D721Med (cell line): ENCODE measurements at regions not wholly inside any gene's neighbourhood (a gene's known extent, or its start where the extent isn't known, plus 50 kb on each side); places are given as distances from the start of the nearest gene placed in this dataset.

Experiments
- DNase-seq: peaks from one replicate; pipeline ENCODE4 v3.0.0; 2011; ENCODE audit warnings: low spot score; ENCODE audit not compliant: insufficient read length
- FAIRE-seq: peaks from 2 replicates; lab custom pipeline; 2011; peaks lifted over from hg19 to GRCh38; lab: Jason Lieb, UNC
- TF ChIP-seq, protein P1 (sequence below): IDR thresholded peaks from 2 replicates; pipeline ENCODE4 v1.5.1; 2012; ENCODE audit warnings: mild to moderate bottlenecking, control low read depth; ENCODE audit not compliant: insufficient read depth; ENCODE audit errors: missing control alignments

DNA sequence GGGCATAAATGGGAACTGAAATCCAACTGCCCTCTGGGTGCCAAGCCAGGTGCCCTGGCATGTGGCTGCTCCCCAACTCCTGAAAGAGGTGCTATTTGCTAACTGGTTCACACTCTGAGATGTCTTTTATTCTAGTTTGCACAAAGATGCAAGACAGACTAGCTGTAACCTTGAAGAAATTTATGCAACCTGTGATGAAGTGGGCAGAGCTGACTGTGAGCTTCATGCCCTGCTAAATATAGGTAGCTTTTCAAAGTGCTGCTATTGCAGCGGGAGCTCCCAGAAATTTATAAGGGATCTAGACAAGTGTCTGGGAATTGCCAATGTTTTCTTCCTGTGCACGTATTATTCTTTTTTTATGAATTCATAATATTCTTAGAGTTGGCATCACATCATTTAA lies 517.5 kb downstream of the RNF144B start:
- FAIRE-seq (no peak), DNase-seq (no peak)
- TF ChIP-seq, protein P1, sequence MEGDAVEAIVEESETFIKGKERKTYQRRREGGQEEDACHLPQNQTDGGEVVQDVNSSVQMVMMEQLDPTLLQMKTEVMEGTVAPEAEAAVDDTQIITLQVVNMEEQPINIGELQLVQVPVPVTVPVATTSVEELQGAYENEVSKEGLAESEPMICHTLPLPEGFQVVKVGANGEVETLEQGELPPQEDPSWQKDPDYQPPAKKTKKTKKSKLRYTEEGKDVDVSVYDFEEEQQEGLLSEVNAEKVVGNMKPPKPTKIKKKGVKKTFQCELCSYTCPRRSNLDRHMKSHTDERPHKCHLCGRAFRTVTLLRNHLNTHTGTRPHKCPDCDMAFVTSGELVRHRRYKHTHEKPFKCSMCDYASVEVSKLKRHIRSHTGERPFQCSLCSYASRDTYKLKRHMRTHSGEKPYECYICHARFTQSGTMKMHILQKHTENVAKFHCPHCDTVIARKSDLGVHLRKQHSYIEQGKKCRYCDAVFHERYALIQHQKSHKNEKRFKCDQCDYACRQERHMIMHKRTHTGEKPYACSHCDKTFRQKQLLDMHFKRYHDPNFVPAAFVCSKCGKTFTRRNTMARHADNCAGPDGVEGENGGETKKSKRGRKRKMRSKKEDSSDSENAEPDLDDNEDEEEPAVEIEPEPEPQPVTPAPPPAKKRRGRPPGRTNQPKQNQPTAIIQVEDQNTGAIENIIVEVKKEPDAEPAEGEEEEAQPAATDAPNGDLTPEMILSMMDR, result no peak

DNA sequence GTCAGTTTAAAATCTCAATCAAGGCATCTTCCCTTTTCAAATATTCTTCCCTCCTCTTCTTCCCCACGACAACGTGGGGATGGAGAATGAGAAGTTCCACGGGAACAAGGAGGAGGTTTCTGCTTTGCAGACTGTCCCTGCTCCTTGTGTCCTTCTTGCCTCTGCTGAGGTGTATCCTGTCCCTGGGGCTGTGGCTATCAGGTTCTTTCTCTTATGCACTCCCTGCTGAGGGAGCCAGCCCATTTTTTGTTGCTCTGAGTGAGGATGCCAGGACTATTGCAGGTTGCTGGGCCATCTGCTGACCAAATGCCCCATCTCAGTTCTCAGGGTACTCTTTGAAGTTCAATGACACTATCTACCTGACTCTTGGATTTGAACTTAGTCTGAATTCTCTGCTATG lies 533.6 kb downstream of the RNF144B start:
- DNase-seq, result no peak
- no peak for FAIRE-seq
- TF ChIP-seq, protein P1, result no peak

DNA sequence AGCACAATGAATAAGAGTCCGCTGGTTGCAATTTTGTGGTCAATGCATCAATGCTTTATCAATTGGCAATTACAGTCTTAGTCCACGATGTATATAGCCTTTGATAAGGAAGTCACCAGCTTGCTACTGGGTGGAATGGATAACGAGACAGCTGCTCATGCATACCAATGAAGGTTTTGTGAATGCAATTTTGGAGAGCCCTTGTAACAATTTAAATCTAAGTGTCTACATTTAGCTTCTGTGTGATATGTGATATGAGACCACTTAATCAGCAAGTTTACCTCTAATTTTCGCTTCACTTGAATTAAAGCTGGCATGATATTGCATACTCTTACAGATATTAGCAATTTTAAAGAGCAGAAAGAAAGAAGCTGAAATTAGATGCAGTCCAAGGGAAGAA lies 543.9 kb downstream of the RNF144B start:
- no peak for DNase-seq
- TF ChIP-seq, protein P1, result no peak
- FAIRE-seq, result no peak

DNA sequence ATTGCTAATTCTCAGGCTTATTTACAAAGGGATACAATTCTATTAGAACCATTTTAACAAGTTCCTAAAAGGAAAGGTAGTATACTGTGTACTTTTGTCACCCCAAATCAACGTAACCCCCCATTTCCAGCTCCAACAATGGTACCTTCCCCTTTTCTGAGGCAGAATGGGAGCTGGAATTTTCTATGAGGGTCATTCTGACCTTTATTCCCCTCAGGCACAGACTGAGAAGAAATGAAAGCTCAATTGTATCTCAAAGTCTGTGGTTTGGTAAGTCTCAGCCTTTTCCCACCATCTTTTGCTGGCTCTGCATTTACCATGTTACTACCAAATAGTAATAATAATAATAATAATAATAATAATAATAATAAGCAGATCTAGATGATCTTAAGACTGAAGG lies 571.0 kb downstream of the RNF144B start:
- FAIRE-seq, result no peak

DNA sequence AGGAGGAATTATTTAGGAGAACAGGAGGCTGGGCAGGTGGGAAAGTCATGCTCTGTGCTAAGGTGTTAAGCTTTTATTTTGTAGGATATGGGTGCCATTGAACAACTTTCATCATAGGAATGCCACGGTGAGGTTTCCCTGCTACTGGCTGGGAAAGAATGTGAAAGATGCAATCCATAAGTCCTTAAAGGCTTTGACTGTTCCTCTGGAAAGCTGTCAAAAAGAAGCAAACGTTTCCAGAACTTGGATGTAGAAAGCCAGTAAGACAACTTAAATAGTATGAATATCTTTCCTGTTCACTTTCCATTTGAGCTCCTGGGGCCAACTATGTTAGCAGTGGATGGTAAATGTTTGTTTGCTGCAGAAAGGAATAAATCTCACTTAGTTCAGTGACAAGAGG lies 574.4 kb downstream of the RNF144B start:
- FAIRE-seq (no peak), DNase-seq (no peak)
- TF ChIP-seq, protein P1, result no peak

More for the DNA sequence above, 571.0 kb downstream of the RNF144B start:
- no peak for DNase-seq
- TF ChIP-seq, protein P1, result no peak

DNA sequence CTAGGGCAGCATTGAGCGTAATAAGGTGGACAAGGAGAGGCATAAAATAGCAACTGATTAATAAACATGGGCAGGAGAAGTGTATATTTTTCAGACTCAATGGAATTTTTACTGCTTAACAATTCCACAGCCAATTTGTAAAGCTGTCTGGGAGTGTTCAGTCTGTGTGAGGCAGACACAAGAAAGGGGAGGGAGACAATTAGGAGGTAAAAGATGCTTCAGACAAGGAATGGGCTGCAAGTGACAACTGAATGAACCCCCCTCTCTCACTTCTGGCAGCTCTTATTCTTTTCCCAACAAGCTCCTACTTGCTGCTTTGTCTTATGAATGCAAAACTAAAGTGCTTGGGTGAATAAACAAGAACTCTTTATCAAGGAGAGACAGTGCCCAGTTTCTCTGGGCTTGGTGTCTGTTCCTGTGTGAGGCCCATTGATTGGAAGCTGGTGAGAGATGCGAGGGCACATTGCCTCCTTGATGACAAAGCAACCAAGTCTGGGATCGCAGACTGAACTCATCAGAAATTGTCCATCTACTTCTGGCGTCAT lies 575.3 kb downstream of the RNF144B start:
- TF ChIP-seq, protein P1, result no peak
- FAIRE-seq (no peak), DNase-seq (no peak)

DNA sequence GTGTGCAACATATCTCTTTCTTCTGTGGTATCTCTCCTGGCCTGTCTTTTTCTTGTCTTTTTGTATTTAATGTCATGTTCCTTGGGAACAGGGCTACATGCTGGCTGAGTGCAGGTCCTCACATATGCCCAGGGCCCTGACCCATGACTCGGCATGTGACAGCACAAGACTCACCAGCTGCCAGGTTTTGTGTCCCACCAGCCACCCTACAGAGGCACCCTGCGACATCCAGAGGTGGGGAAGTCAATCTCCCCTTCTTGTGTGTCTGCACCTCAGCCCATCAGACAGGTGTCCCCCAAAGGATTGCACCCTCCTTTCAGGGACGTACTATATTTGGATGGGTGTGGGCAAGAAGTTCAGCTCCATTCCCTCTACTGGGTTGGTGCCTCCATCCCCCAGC lies 576.3 kb downstream of the RNF144B start:
- FAIRE-seq, result no peak
- TF ChIP-seq, protein P1, result no peak
- no peak for DNase-seq
